Activated CD4-positive, CD25-positive, alpha-beta regulatory T cell treated with anti-CD3 and anti-CD28 coated beads, Interleukin-2, amount 50 U/mL, for 24 hours (primary cell): ENCODE measurements at regions not wholly inside any gene's neighbourhood (a gene's known extent, or its start where the extent isn't known, plus 50 kb on each side); places are given as distances from the start of the nearest gene placed in this dataset.
"Not testable (repeated sequence)": the region's sequence is repeated elsewhere in the genome, so short reads cannot be mapped to it uniquely, and the experiment has no call there.

Experiments used
- ATAC-seq, 2 donors: fragments of 150-1000 bp; cut with Tn5 transposase; one replicate each; pipeline ENCODE4 v1.10.0; 2021; ENCODE audit warnings: mild to moderate bottlenecking in 1 of 2, moderate library complexity in 1 of 2

DNA sequence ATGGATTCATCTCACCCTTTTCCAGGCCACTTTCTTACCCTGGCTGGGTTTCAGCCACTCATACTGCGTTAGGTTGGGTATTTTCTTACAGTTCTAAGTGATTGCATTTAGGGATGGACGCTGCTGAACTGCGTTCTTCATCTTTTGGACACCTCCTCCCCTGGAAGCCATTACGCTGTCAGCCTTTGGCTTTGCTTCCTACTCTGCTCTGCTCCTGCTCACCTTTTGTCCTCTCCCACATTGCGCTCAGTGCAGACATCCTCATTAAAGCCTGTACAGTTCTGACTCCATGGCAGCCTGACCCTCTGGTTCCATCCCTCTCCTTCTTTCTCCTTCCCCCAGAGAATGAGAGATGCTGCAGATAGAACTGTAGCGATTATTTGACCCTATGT is 108.9 kb downstream of the SRGAP2 start:
- not testable (repeated sequence) for ATAC-seq

DNA sequence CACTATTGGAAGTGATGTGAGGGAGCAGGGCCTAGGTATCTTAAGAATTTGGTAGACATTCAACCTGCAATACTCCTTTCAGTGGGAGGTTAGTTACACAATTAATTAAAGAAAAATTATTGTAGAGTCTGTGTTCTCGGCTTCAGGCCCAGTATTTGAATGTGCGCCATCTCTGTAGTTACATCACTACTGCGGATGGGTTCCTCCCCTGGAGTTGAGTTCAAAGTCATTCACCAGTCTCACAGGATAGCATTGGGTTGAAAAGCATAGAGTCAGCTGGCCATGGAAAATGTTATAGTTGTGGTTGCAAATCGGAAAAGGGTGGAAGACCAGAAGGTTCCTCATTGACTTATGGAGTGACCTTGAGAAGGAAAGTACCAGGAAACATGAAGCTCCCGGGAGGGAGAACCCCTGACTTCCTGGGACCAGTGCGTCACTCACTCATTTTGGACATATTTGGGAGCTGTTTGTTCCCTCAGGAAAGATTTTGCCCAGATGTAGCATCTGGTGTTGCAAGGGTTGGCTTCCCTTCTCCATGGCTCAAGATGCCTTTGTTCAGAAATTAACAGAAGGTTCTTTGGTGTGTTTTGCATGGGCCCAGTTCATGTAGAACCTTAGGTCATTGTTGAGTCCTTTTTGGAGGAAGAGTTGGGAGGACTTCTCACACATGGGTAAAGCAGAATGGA is 111.8 kb downstream of the SRGAP2 start:
- not testable (repeated sequence) for ATAC-seq

DNA sequence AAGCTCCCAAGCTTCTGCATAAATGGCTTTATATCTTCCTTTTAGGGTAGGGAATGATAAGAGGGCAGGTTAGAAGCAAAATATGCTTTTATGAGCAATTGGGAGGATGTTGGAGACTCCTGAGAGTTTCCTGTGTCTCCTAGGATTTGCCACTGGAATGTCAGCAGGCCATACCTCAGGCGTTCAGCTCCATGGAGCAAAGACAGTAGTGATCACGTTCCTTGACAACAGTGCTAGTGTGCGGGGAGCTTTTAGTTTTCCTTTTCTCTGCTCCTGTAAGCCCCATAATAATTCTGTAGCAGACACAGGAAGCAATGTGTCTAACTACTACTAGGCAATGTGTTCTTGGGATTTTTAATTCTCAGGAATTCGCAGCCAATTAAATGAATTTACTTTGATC is 113.6 kb downstream of the SRGAP2 start:
- not testable (repeated sequence) for ATAC-seq

DNA sequence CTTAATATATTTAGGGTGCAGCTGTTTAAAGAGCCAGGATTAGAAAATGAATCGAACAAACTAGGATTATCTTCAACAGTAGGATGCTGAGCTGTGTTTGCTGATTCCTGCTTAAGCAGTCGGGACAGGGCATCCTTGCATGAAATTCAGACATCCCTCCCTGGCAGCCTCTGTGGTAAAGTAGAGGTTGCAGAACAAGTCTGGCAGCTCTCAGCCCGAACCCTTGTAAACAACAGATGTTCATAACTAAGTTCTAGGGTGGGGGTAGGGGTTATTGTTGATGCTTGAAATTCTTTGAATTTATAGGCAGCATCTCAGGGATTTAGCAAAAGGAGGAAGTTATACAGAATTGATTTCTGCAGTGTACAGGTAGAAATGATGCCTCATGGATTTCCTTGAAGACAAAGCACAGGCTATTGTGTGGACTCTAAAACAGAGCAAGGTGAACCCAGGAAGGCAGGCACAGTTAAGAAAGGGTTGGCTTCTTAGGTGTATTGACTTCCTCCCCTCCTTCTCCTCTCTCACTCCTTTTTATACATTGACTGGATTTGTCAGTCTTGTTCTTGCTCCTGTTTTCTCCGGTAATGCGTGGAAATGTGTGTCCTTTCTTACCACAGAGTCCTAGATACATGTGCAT is 114.7 kb downstream of the SRGAP2 start:
- not testable (repeated sequence) for ATAC-seq

DNA sequence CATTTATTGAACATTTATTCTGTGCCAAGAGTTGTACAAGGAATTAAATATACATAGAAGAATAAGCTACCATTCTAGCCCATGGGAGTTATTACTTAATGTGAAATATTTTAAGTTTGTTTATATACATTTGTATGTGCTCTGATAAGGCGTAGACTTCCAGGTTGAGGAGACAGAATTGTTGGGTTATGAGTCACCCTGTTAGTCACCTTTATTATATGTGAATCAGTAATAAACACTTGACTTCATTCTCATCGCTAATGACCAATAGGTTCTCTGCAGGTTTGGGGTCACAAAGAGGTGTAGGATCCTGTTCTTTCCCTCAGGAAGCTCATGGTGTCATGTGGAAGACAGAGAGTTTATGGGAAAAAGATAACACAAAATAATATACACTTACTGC is 116.9 kb downstream of the SRGAP2 start:
- not testable (repeated sequence) for ATAC-seq

DNA sequence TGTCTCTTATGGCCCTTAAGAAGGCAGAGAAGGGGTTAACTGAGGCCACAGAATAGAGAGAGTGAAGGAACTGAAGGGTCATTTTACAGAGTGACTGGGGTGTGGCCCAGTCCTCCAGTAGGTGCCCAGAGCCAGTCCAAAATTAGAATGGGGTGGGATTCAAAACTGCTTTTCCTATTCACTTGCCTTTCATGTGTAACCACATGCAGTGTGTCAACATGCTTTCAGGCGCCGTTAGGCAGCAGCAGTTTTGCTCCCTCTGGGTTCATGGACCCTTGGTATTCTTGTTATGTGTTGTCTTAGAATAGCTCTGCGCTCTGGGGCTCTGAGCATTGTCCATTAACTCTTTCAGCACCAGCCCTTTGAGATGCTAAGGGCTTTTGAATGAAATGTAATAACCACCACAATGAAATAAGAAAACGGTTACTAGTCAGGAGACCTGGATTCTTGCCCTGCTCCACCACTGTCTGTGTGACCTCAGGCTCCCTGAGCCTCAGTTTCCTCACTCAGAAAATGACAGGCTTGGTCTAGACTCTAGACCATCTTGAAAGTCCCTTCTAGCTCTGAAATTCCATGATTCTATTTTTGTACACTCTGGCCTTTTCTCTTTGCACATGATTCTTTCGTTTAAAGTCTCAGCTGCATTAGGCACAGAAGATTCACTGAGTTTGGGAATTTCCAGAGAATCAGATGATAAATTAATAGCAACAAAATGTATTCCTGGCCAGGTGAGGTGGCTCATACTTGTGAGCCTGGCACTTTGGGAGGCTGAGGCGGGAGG is 123.0 kb downstream of the SRGAP2 start:
- not testable (repeated sequence) for ATAC-seq

DNA sequence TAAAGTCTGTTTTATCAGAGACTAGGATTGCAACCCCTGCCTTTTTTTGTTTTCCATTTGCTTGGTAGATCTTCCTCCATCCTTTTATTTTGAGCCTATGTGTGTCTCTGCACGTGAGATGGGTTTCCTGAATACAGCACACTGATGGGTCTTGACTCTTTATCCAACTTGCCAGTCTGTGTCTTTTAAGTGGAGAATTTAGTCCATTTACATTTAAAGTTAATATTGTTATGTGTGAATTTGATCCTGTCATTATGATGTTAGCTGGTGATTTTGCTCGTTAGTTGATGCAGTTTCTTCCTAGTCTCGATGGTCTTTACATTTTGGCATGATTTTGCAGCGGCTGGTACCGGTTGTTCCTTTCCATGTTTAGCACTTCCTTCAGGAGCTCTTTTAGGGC is 128.3 kb downstream of the SRGAP2 start:
- ATAC-seq, result not testable (repeated sequence)

DNA sequence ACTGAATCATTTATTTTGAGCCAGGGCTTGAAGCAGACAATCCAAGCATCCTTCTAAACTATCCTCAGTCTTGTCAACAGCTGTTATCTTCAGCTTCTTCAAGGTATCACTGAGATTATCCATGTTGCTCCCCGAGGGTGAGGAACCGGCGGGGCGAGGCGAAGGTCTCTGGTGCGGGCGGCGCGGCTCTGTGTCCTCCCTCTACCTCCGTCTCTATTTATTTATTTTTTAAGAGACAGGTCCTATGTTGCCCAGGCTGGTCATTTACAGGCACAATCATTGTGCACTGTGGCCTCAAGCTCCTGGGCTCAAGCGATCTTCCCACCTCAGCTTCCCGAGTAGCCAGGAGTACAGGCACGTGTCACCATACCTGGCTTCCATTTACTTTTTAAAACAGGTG is 130.0 kb downstream of the SRGAP2 start:
- ATAC-seq, result not testable (repeated sequence)

DNA sequence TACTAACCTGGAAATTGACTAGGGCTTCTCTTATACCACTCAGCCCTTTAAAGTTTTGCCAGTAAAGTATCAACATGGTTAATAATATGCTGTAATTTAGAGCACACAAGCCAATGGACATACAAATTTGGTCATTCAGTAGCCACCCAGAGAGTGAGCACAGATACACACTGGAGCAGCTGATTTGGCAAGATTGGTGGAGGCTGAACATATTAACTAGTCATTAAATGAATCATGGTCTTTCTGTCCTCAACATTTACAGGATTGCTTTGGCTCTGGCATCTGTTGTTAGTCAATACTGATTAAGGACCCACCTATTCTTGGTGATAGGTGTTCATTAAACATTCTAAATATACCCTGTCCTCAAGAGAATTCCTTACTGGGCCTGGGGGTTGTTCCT is 130.6 kb downstream of the SRGAP2 start:
- not testable (repeated sequence) for ATAC-seq

DNA sequence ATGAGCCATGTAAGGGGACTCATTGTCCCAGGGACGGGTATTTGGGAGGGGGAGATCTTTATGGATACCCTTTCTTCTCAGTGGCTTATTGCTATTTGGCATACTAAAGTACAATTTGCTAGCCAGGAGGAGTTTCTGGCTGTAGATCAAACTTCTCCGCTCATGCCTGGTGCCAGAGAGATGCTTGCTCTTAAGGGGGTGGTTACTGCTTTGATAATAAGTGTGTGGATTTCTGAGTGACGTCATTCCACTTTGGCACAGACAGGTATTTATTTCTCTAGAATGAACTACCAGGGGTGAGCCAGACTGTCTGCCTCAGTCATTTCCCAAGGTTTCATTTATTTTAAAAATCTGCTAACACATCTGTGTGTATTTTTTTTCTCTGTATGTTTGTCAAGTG is 131.1 kb downstream of the SRGAP2 start:
- ATAC-seq, result not testable (repeated sequence)

DNA sequence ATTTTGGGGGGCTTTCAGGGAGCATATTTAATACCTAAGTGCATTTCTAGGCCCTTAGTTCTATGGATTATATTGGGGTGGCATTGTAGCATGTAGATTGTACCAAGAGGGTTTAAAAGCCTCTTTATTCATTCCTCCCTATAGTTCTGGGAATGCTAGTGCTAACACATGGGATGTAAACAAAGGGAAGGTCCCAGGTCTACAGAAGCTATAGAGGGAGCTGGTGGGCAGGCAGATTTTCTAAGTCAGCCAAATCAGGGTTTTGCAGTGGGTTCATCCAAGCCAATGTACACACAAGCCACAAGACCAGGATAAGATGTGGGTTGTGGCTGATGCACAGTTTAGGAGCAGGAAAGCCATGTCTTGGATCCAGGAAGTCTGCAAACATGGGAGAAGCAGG is 131.8 kb downstream of the SRGAP2 start:
- not testable (repeated sequence) for ATAC-seq

DNA sequence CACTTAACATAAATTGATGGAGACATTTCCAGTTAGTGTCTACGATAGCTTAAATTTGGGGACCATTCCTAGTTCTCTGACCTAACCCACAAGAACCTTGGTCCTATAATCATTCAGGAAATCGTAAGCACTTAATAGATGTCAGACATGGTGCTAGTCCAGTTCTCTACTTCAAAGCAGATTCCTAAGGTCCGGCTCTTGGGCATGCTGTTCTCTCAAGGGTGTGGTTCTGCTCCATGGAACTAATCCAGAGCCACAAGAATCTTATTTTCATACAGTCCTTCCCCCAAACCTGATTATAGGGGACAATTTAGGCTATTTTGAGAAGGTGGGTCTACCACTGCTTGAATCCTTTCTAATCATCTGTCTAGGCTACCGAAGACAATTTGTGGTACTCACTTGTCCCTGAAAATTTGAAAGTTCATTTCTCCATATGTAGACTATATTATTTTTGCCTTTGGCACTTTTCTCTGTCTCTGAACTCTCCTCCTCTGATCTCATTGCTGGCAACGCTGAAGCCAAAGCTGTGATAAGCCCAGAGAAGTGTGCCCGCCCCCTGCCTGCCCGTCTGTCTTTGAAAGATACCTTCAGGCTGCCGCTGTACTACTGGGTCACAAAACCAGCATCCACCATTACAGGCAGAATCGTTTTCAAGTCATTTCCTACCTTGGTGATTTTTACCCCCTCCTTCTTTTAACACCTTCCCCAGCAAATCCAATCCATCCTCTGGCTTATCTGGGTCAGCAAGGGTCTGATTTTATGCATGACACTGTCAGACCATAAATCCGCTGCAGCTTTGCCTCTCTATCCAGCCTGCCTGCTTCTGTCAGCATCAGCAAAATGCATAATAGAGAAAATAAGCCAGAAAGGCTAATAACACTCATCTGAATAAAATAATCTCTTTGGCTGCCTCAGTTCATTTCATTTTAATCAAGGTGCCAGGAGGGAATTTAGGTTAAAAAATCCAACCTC is 132.8 kb downstream of the SRGAP2 start:
- ATAC-seq, result not testable (repeated sequence)

DNA sequence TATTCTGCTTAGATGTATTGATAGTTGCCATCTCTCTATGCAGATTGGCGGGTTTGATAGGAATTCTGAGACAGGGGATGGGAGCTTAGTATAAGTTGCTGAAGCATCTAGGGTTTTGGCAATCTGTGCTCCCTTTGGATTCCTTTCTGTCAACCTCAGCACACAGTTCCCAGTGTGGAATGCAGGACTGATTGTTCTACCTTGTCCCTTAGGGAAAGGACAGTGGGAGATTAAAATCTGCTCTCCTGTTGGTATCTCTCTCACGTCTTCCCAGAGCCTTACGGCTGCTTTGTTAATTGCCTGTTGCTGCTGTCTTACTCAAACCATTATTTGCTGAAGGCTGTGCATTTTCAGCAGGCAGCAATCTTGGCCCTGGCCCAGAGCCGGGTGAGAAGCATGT is 133.3 kb upstream of the IKBKE start:
- not testable (repeated sequence) for ATAC-seq

DNA sequence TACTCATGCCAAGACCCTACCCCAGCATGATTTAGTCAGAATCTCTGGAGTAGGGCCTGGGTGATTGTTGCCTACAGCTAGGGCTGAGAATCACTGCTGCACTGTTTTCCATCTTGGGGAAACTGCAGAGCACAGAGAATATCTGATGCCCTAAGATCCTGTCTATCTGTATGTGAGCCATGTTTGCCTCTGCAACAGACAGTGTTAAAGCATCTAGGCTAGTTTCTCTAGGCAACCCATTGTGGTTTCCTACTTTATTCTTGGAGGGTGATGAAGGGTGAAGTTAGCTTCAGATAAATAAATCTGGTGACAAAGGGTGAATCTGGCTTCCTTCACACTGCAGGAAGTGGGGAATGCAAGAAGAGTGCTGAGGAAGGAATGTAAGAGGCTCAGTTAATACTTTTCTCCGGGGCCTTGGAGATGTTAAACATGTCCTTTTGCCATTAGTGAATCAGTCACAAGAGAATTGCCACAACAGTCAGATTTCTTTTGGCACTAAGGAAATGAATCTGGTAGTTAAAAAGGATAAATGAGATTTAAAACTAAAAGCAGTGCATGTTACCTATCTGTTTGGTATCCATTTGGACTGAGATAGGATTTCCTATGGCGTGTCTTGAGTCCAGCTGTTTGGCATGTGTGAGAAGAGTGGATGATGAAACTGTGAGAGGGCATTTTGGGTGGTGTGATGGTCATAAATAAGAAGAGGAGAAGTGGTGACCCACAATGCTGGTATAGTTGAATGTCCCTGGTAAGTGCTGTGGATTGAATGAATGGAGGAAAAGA is 119.6 kb upstream of the IKBKE start:
- ATAC-seq, result not testable (repeated sequence)

DNA sequence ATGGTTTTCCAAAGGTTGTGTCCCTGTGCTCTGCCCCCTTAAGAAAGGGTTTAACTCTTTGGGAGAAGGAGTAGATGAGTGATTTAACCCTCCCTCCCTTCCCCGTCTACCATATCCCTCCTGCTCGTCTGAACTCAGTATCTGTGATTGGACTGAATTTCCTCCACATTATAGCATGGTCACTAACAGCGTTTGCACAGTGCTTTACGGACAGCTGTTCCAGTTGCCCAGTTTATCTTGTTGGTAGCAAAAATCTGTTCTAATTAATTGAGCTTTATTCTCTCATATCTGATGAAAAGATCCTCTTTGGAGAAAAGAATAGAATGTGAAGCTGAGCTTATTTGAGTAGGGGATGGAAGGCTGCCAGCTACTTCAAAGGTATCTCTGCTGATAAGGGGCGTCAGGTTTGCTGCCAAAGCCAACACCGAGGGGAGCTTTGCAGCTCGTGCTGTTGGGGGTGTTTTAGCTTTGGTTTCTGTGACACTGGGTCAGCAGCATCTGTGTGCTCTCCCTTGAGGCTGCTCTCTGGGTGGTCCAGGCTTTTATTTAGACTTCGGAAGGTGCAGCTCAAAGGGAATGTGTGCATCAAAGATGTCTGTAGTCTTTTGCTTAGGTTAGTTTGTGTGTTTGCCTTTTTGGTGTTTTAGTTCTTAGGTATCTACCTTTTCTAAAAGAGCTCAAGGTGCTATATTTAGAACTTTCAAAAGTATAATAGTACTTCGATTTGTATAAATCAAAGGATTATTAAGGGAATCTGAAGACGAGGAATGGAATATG is 118.8 kb upstream of the IKBKE start:
- not testable (repeated sequence) for ATAC-seq

DNA sequence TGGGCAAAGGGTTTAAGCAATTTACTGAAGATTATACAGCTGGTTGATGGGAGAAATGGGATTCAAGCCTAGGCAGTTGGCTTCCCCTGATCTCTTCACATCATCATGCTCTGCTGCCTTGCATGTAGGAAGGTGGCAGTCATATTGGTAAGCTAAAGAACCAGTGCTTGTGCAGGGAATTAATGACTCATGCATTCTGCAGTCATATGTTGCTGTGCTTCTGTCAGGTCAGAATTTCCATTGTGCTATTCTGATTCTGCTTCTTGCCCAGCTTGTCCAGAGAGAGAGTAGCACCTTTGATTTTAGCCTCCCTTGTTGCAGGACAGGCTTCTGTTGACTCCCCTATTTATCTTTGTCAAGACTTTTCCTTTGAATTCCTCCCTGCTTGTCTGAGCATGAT is 114.0 kb upstream of the IKBKE start:
- peak; percentile 93 to 97 for ATAC-seq

DNA sequence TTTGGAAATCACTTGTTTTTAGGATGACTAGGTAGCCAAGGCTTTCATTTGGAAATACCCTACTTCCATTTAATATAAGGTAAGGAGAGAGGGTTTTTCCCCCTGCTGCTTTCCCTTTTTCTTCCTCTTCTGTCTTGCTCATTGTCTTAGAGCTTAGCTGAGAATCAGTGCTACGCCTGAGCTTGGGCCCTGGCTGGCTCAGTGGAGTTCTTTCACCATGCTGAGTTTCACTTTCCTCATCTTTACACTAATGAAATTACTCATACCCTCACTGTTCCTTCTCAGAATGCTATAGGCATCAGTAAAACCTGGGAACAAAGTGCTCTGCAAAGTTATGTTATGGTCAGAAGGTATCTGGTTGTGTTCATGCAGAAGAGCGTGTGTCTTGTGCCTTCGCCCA is 112.3 kb upstream of the IKBKE start:
- peak; percentile 65 to 67 for ATAC-seq

DNA sequence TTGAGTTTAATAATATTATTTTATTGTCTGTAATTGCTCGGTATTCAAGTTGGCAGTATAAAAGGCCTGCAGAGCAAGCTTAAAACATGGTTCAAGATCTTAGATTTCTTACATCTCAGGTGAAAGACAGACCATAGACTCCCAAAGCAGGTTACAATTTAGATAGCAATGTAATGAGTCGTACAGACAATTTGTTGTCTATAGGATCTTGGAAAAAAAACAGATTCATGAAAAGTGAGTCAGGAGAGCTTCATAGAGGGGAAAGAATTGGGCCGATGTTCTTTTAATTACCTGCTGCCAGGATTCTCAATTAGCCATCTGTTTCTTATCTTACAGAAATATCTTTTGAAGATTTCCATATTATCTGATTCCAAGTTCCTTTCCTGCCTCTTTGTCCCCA is 111.5 kb upstream of the IKBKE start:
- not testable (repeated sequence) for ATAC-seq

DNA sequence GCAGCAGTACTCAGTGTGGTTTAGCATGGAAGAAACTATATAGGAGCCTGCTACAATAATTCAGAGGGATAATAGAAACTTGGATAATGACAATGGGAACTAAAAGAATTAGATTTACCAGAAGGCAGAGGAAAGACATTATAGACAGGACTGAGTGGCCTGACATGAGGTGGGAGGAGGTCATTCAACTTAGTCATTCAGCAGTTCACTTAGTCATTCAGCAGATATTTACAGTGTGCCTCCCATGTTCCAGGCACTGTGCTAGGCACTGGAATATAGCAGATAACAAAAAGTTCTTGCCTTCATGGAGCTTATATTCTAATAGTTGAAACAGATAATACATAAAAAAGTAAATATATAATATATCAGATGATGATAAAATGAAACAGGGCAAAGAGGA is 110.9 kb upstream of the IKBKE start:
- not testable (repeated sequence) for ATAC-seq

DNA sequence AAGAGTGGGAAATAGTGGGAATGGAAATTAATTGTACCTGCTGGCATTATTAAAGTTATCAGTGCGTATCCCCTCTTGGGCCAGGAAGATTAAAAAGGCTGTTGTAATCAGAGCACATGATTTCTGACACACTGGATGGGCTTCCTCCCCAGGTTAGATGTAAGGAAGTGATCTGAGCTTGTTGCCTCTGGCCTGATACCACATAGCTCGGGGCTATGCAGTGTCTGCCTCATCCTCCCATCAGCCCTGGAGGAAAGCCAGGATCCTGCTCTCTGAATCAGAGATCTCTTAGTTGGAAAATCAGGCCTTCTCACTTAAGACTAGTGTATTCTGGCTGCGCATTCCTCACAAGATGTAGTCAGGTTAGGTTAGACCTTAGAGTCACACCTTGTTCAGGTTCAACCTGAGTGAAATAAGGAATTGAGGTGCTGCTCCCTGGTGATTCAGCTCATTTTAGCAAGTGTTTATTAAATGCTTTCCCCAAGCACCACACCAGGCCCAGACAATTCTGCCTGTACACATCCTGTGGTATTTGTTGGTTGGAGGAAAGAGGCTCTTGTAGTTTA is 108.2 kb upstream of the IKBKE start:
- ATAC-seq, result not testable (repeated sequence)
